GM19324 (cell line): ENCODE measurements at regions not wholly inside any gene's neighbourhood (a gene's known extent, or its start where the extent isn't known, plus 50 kb on each side); places are given as distances from the start of the nearest gene placed in this dataset.
"Not testable (repeated sequence)": the region's sequence is repeated elsewhere in the genome, so short reads cannot be mapped to it uniquely, and the experiment has no call there.

Experiments used
- ATAC-seq: cut with Tn5 transposase; IDR thresholded peaks from one replicate; pipeline ENCODE4 v1.9.1; 2021; ENCODE audit warnings: mild to moderate bottlenecking, moderate library complexity; ENCODE audit not compliant: unreplicated experiment, low FRiP score

DNA sequence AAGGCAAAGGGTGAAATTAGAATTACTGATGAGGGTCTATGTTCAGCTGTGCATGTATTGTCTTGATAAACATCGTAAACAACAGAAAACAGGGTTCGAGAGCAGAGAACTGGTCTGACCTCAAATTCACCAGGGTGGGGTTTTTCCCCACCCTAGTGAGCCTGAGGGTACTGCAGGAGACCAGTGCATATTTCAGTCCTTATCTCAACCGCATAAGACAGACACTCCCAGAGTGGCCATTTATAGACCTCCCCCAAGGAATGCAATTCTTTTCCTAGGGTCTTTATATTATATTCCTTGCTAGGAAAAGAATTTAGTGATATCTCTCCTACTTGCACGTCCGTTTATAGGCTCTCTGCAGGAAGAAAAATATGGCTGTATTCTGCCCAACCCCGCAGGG is 257.0 kb upstream of the OSR1 start:
- not testable (repeated sequence) for ATAC-seq

DNA sequence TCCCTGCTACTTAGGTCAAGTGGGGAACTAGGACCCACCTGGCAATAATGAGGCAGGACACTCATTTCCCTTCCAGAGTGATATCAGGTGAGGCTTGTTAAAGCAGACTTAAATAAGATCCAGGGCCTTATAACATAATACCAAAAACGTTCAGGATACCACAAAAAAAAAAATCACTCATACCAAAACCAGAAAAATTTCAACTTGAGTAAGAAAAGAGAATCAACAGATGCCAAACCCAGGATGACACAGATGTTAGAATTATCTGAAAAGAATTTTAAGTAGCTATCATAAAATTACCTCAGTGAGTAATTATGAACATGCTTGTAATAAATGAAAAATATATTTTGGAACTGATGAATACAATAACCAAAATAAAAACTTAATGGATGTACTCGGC is 255.6 kb upstream of the OSR1 start:
- no peak for ATAC-seq

DNA sequence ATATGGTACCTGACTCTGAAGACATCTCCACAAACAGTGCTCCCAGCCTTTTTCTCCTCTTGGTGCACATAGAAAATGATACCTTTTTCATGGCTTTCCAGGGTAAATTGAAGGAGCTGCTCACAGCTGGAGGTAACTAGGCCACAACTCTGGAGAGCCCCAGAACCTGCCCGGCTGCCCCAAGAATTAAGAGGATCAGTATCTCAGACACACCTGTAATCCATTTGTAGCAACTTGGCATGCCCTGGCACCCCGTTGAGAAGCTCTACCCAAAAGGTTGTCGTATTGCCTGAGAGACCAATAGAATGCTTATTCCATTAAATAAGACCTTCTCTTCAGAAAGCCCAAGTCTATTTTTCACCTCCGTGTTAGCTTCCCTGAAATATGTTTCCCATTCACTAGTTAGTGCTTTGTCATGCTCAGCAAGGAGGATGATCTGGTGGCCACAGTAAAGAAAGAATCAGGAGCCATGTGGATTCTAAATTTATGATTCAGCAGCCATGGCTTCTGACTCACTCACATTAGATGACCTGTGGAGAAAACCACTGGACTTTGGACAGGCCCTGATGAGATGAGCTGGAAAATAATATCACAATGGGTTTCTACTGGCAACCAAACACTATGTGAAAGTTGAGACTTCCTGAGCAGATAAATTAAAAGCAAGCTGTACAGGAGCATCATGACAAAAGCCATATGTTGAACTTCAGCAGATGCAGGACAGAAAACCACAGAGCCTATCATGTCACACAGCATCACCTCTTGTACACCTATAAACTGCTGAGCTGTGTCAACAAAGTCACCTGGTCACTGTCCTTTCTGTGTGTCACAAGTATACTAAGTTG is 253.3 kb upstream of the OSR1 start:
- no peak for ATAC-seq

DNA sequence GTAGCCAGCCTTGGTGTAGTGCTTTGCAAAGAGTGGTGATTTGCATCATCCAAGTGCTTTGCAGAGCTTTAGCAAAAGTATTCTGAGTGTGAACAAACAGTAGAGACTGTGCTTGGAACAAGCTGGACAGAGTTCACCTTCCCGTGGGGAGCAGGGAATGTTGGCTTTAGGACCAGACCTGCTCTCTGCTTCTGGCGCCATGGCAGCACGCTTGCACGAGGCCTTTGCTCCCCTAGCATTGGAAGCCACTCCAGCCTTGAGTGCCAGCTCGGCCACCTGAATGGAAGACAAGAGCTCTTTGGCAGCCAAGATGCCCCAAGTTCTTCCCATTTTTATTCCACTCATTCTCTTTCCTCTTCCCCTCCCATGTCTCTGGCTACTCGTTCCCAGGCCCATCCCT is 250.8 kb upstream of the OSR1 start:
- ATAC-seq, result no peak

DNA sequence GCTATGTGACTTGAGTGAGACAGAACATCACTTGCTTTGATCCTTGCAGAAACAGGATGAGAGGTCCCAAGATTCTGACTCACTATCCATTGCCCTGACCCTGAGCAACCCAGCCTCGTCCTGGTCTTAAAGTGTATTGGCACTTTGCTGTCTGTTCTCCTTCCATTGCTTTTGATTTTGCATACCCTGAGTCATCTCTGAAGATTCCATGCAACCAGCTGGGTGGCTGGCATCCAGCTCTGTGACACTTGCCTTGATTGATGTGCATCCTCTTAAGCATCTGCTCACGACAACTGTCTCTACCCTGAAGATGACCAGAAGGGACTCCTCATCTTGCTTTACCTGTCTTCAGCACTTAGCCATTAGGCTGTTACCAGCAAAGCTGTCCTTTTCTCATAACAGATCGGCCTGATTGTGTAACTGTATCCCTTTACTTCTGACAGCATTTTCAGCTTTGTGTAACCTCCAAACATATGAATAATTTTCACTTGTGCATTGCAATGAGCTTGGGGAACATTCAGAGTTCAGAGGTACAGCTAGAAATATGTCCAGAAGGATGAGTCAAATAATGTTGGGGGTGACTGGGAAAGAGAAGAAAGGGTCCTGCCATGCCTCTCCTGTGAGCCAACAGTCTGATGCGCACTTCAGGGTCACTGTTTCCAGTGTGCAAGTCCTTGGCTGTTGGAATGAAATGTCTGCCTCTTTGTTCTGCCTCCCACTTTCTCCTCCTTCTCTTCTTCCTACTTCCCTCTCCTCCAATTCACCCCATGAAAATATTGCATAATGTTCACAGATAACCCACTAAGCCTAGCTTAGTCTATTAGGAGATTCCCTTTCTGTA is 249.7 kb upstream of the OSR1 start:
- no peak for ATAC-seq

DNA sequence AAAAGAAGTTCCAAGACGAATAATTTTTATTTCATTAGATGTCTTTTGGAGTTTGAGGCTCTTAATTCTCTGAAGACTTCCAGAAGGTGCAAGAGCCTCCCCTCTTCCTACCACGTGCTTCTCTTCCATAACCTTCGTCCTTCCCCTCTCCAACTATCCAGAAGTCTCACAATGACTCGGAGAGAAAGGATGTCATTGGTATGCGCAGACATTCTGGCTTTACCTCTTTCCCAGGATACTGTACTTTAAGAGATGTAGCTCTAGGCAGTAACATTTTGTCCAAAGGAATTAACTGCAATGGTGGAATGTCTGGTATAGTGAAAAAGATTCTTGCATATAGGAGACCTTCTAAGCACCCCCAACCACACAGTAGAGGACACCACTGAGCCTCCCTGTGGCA is 249.0 kb upstream of the OSR1 start:
- no peak for ATAC-seq

DNA sequence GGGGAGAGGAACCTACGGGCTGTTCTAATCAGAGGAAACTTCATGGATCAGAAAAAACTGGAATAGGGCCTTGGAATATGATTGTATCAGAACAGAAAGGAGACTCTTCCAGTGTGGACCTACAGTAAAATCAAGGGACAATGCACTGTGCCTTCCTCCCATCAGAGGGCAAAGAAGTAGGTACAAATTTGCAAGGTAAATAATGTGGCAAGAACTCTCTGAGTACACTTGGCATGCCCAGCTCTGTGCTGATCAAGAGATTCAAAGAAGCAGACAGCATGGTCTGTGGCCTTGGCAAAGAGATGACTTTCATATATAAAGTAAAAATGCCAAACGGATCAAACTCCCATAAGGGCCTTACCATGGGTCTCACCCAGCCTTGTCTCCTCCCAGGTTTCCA is 242.6 kb upstream of the OSR1 start:
- no peak for ATAC-seq

DNA sequence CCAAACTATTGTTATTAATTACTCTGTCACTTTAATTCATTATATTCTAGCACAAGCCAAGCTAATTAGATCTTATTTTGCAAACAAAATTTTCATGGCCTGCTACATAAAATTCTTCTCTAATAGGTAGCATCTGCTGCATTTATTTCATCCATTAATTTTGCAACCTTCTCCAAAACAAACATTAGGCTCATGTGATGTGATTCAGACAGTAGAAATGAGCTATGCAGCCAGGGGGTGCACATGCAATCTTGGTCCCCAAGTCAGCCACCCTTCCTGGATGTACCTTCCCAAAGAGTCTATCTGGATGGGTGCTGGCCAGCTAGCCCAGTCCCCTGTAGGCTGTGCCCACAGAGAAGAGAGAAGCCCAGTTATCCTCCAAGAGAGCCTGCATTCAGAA is 242.1 kb upstream of the OSR1 start:
- no peak for ATAC-seq

DNA sequence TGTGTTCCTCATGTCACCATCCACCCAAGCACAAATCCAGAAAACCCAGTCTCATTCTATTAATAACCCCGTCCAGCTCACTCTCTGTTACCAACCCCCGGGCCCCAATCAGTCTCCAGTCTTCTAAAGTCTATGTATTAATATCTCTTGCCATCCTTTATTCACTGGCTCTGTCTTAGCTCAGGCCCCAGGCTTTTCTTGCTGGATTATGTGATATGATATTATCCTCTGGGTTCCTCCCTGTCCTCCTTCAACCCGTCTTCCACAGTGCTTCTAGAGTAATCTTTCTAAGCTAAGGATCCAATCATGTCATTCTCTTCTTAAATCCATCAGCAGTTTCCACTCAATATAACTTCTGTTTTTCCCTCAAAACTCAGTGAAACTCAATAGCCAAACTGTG is 240.5 kb upstream of the OSR1 start:
- ATAC-seq, result no peak

DNA sequence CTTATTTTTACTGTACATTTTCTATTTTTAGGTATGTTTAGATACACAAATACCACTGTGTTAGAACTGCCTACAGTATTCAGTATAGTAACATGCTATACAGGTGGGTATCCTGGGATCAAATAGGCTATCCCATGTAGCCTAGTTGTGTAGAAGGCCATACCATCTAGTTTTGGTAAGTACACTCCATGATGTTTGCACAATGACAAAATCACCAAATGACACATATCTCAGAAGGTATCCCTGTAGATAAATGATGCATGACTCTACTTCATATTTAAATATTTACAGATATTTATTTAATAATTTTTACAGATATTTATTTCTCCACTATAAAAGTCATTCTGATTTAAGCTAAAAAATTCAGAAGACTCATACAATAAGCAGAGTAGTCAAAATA is 233.8 kb upstream of the OSR1 start:
- ATAC-seq, result no peak

DNA sequence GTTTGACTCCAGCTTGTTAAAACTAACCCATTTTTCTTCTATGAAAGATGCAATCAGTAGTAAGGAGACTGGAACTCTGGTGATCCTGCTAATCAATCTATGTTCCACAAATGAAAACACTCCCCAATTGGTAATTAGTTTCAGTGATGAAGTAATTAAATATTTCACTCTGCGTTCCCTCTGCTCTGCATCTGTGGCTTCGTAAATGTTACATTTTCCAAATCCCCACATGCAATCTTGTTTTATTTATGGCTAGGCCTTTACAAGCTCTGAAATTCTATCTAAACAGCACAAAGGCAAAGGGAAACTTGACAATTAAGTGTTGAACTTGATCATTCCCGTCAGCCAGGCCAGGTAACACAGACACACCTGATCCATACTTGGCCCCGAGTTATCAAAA is 231.4 kb upstream of the OSR1 start:
- no peak for ATAC-seq

DNA sequence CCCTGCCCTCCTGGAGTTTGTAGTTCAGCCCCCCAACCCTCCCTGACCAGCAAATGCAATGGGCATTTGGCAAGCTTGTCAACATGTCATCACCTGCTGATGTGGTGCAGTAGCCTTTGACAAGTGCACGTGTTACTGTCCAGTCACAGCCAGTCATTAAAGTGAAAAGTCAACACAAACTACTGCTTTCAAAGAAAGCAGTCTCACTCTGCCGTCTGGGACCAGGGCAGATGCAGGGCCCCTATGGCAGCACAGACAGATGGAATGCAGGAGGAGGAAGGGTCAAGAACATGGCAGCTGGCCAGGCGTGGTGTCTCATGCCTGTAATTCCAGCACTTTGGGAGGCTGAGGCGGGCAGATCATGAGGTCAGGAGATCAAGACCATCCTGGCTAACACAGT is 222.4 kb upstream of the OSR1 start:
- no peak for ATAC-seq

DNA sequence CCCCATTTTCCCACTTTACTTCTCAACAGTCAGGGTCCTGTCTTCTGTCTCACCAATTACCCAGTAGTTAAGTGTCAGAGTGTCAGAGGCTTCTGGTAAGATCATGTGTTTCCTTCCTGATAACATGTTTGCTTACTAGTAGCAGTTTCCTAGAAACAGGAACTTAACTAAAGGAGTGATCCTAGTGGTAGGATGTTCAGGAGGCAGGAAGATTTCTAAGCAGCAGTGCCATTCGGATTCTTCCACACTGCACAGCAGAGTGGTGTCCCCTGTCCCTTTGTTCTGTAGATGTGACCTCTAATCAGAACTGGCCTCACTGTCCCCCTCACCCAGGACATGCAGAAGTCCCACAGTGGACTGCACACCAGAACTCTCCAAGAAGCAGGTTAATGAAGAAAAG is 221.8 kb upstream of the OSR1 start:
- no peak for ATAC-seq

DNA sequence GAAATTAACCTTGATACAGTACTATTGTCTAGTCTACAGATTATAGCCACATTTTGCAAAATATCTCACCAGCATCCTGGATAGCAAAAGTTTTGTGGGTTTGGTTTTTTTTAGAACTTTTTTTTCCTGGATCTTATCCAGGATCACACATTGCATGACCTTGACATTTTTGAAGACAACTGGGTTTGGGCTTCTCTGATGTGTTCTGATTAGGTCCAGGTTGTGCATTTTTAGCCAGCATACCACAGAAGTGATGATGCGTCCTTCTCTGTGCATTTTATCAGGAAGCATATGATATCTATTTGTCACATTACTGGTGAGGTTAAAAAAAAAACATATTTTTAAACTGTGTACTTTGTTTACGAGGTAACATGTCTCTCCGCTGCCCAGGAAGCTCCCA is 221.0 kb upstream of the OSR1 start:
- ATAC-seq, result no peak

DNA sequence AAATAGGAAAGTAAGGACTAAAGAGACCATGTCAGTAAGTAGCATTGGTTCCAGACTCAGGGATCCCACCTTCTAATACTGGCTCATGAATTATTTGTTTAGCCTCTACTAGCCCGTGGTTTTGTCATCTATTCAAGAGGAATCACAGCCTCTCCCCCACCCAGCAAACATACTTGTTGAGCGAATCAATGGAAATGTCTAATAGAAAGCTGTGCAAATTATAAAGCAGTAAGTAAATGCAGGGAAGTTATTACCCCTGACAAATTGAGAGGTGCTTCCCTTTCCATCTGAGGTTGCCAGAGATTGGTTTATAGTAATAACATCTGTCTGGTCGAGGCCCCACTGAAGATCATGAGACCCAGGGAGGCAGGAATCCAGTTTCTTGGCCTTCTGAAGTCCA is 219.3 kb upstream of the OSR1 start:
- no peak for ATAC-seq

DNA sequence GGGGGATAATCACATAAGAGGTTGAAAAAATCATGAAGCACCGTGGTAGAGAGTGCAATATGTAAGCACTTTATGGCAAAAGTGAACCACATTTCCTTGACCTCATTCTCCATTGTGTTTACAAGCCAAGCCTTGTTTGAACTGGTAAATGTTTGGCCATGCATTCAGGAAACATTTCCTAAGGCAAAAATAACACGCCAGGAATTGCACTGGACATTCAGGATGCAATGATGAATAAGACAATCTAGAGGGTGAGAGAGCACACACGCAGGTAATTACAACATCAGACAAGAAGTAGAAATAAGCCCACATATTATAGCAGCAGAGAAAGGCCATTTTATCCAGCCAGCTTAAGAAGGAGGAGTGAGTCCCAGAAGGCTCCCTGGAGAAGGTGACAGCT is 218.0 kb upstream of the OSR1 start:
- no peak for ATAC-seq

DNA sequence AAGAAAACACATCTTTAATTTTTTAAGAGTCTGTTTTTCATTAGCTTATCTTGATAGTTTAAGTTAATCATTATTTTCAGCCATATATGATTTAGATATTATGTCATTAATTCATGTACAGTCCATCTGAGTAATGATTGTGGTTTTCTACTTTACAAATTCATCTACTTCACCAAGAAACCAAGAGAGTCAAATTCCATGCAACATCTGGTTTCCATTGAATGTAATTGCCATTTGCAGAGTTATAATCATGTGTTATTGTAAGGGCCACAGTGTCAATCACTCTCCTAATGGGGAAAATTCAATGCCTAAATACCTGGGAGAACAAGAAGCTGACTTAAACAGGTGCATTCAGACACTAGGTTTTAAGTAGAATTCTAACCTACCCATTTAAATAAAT is 217.2 kb upstream of the OSR1 start:
- ATAC-seq, result no peak

DNA sequence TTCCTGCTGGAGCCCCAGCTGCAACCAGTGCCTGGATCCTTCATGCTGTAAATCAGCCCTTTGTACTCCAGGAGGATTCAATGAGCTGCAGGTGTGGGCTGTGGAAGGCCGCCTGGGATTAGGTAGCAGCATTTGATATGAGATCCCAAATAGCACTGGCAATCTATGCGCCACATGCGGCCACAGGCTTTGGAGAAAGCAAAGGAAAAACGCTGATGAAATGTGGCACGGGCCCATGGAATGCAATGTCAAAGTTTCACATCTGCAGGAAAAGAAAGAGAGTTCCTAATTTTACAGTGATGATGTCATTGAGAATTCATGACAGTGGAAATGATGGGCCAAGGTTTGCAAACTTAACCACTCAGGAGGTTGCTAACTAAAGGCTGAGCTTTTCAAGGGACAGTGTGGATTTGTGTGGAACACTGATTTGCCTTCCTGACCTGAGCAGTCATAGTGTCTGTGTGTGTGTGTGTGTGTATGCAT is 216.4 kb upstream of the OSR1 start:
- ATAC-seq, result no peak

DNA sequence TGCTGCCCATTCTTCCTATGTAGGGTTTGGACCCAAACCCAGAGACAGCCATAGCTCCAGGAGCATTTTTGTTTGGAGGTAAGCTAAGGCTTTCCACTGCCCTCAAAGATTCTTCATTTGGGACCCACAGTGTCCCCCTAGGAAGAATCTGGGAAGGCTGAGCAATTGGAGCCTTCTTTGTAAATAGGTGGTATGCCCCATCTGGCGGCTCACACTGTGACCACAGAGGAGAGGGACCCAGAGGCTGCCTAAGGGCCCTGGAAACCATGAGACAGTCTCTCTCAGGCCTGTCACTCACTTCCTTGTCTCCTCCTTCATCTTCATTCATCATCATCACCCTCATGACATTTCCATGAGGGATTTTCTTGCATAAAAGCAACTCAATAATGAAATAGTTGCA is 215.4 kb upstream of the OSR1 start:
- ATAC-seq, result no peak

DNA sequence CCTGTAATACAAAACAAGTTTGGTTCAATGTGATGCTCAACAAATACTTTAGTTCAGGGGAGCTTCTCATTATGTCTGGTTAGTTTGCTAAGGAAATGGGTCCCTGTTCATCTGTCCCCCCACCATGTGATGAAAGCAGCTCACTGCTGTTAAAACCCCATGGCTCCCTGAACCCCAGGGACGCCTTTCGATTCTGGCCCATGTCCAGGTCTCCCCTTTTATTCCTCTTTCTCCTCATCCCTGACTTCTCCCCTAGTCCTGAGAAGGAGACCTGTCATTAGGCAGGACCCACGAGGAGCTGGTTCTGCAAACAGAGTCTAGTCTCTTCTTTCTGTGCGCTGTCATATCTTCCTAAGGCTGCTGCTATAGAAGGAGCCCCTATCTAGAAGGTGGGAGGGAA is 213.3 kb upstream of the OSR1 start:
- no peak for ATAC-seq

DNA sequence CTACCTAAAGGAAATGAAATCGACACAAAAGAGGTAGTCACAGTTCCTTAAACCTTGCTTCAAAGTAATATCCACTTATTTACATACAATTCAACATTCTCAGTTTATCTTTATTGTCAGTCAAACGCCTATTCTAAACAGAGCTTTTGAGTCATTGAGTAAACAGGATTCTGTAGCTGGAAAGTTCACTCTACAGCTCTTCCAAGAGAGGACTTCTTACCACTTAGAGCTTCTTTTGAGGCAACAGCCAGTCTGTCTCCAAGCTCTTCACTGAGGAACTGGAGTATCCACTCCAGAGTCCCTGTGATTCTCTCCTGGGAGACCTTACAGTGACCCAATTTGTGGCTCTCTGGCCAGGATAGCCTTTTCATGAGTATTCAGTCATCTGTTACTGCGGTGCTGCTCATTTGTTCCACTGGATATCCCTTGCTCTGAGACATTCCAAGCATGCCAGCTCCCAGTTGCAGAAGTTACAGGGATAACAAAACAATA is 210.9 kb upstream of the OSR1 start:
- ATAC-seq, result no peak

DNA sequence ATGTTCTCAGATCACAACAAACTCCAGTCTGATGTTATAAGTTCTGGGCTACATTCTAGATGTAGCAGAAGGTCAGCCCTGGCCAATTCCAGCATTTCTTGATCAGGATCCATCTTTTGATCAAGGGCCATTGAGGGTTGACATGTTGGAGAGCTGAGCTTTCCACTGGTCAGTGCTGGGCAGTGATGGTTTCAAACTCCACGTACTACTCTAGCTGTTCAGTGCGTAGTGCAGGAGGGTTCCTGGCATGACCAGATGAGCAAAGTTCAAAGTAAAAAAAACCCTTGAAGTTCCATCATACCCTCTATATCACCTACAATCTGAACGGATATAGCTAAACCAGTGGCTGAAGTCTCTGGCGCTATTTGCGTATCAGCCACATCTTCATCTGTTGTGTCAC is 210.4 kb upstream of the OSR1 start:
- ATAC-seq, result no peak
